IMR-90 (cell line): ENCODE measurements at regions not wholly inside any gene's neighbourhood (a gene's known extent, or its start where the extent isn't known, plus 50 kb on each side); places are given as distances from the start of the nearest gene placed in this dataset.

Experiments used
- ATAC-seq: fragments of 200-7000 bp; cut with Tn5 transposase; 2 replicates; pipeline ENCODE4 v1.9.1; 2020; ENCODE audit warnings: low read depth, mild to moderate bottlenecking, moderate library complexity
- BruUV-seq: library from RNA; stranded (reverse); fragments of 400-500 nt; replicated peaks from 2 replicates; lab custom pipeline; 2021; lab: Mats Ljungman, UMichigan
- CTCF ChIA-PET: fragments of 300-600 bp; formaldehyde crosslinking; extraction: SDS; loops from one replicate; lab custom pipeline; 2021; ENCODE audit warnings: antibody characterized with exemption; lab: Yijun Ruan, JAX
- POLR2A ChIA-PET: fragments of 300-600 bp; sonication (Branson Sonifier 250); formaldehyde crosslinking; loops from one replicate; lab custom pipeline; 2022; ENCODE audit warnings: antibody characterized with exemption; ENCODE audit not compliant: unreplicated experiment; lab: Charles Lee
- DNase-seq: peaks from one replicate; pipeline ENCODE4 v3.0.0; 2013
- H2AFZ ChIP-seq: replicated peaks from 2 replicates; pipeline ENCODE3; 2013; ENCODE audit warnings: low read length, mild to moderate bottlenecking; ENCODE audit not compliant: poor library complexity
- H2AK5ac ChIP-seq: 2 replicates; pipeline ENCODE4 v1.6.1; 2013; ENCODE audit warnings: low read depth, low read length, inconsistent platforms
- H2AK9ac ChIP-seq: replicated peaks from 2 replicates; pipeline ENCODE3; 2013; ENCODE audit warnings: mild to moderate bottlenecking, low read depth, low read length, moderate library complexity; ENCODE audit not compliant: poor library complexity
- H2BK120ac ChIP-seq: 2 replicates; pipeline ENCODE4 v1.6.1; 2013; ENCODE audit warnings: low read depth, low read length, inconsistent platforms
- H2BK15ac ChIP-seq: 3 replicates; pipeline ENCODE4 v1.6.1; 2013; ENCODE audit warnings: low read depth, low read length, inconsistent platforms
- H2BK20ac ChIP-seq: 2 replicates; pipeline ENCODE4 v1.6.1; 2013; ENCODE audit warnings: low read depth, mild to moderate bottlenecking, inconsistent platforms, low read length, moderate library complexity
- H2BK5ac ChIP-seq: 2 replicates; pipeline ENCODE4 v1.6.1; 2013; ENCODE audit warnings: mild to moderate bottlenecking, low read depth, low read length, inconsistent platforms; ENCODE audit not compliant: poor library complexity, severe bottlenecking
- H3K14ac ChIP-seq: replicated peaks from 2 replicates; pipeline ENCODE4 v1.6.1; 2013; ENCODE audit warnings: low read depth, low read length, inconsistent platforms
- H3K18ac ChIP-seq: 2 replicates; pipeline ENCODE4 v1.6.1; 2013; ENCODE audit warnings: low read depth, low read length, control low read depth
- H3K23ac ChIP-seq: 2 replicates; pipeline ENCODE4 v1.6.1; 2013; ENCODE audit warnings: low read depth, low read length, inconsistent platforms
- H3K27ac ChIP-seq: 2 replicates; pipeline ENCODE4 v1.5.1; 2013; ENCODE audit warnings: mild to moderate bottlenecking, control low read depth, low read length; ENCODE audit not compliant: insufficient read depth
- H3K27me3 ChIP-seq: 2 replicates; pipeline ENCODE4 v1.6.1; 2013; ENCODE audit warnings: low read length; ENCODE audit not compliant: control insufficient read depth, insufficient read depth
- H3K36me3 ChIP-seq: 2 replicates; pipeline ENCODE4 v1.6.1; 2013; ENCODE audit warnings: low read length, mixed read lengths; ENCODE audit not compliant: control insufficient read depth, insufficient read depth
- H3K4ac ChIP-seq: 2 replicates; pipeline ENCODE4 v1.6.1; 2013; ENCODE audit warnings: low read depth, low read length, inconsistent platforms
- H3K4me1 ChIP-seq: 2 replicates; pipeline ENCODE4 v1.6.1; 2013; ENCODE audit warnings: low read length, mixed read lengths; ENCODE audit not compliant: control insufficient read depth, insufficient read depth
- H3K4me2 ChIP-seq: 2 replicates; pipeline ENCODE4 v1.6.1; 2013; ENCODE audit warnings: low read depth, mild to moderate bottlenecking, control low read depth, low read length, moderate library complexity
- H3K4me3 ChIP-seq: 2 replicates; pipeline ENCODE4 v1.5.1; 2013; ENCODE audit warnings: low read depth, mild to moderate bottlenecking, control low read depth, low read length, moderate library complexity; ENCODE audit not compliant: insufficient read depth
- H3K56ac ChIP-seq: 2 replicates; pipeline ENCODE4 v1.6.1; 2013; ENCODE audit warnings: low read length, inconsistent platforms; ENCODE audit not compliant: insufficient read depth; ENCODE audit errors: extremely low read depth
- H3K79me1 ChIP-seq, 2 experiments: 2 replicates each; pipeline ENCODE4 v1.6.1; 2013; ENCODE audit warnings: low read length in 2 of 2, inconsistent platforms in 1 of 2, low read depth in 1 of 2
- H3K9ac ChIP-seq: 2 replicates; pipeline ENCODE4 v1.6.1; 2013; ENCODE audit warnings: low read depth, low read length, control low read depth
- H3K9me1 ChIP-seq: 2 replicates; pipeline ENCODE4 v1.6.1; 2013; ENCODE audit warnings: low read length, inconsistent platforms; ENCODE audit not compliant: insufficient read depth
- H3K9me3 ChIP-seq: 2 replicates; pipeline ENCODE4 v1.6.1; 2013; ENCODE audit warnings: low read length; ENCODE audit not compliant: control insufficient read depth, insufficient read depth
- H4K20me1 ChIP-seq: 2 replicates; pipeline ENCODE4 v1.6.1; 2013; ENCODE audit warnings: low read length, inconsistent platforms; ENCODE audit not compliant: insufficient read depth
- H4K5ac ChIP-seq: 2 replicates; pipeline ENCODE4 v1.6.1; 2013; ENCODE audit warnings: mild to moderate bottlenecking, low read depth, low read length, control low read depth
- H4K8ac ChIP-seq, 2 experiments: 2 replicates each; pipeline ENCODE4 v1.6.1; 2013; ENCODE audit warnings: low read depth in 2 of 2, low read length in 2 of 2, control low read depth in 1 of 2, inconsistent platforms in 1 of 2
- H4K91ac ChIP-seq: 2 replicates; pipeline ENCODE4 v1.6.1; 2013; ENCODE audit warnings: low read depth, low read length, inconsistent platforms; ENCODE audit not compliant: insufficient read depth
- CEBPB ChIP-seq: IDR thresholded peaks from 2 replicates; pipeline ENCODE4 v1.6.1; 2012; ENCODE audit warnings: low read depth, low read length, improper control_type of control experiment
- MAFK ChIP-seq: IDR thresholded peaks from 2 replicates; pipeline ENCODE4 v1.6.1; 2012; ENCODE audit warnings: low read depth, low read length, improper control_type of control experiment
- NFE2L2 ChIP-seq: fragments of 150-350 bp; IDR thresholded peaks from 2 replicates; pipeline ENCODE4 v1.6.1; 2016; ENCODE audit warnings: low read depth, mild to moderate bottlenecking, low read length
- POLR2A ChIP-seq: IDR thresholded peaks from 2 replicates; pipeline ENCODE4 v1.6.1; 2012; ENCODE audit warnings: mild to moderate bottlenecking, low read depth, low read length
- RAD21 ChIP-seq: IDR thresholded peaks from 2 replicates; pipeline ENCODE4 v1.6.1; 2012; ENCODE audit warnings: low read length, improper control_type of control experiment
- whole genome bisulfite sequencing, 2 experiments: methylation state at CpG; one replicate each; pipeline versions ENCODE4 v1.1.5 to v1.1.7; 2013; ENCODE audit warnings: missing lambda C conversion rate in 2 of 2; ENCODE audit not compliant: insufficient read length in 1 of 2; ENCODE audit errors: extremely low coverage in 2 of 2; 5-methylcytosine and 5-hydroxymethylcytosine counted together
- dilution Hi-C: fragments of 300-500 bp; cut with HindIII; formaldehyde crosslinking; loops from one replicate; pipeline ENCODE4 v1.14.3; 2018; ENCODE audit warnings: low sequenced_read_pairs; ENCODE audit not compliant: unreplicated experiment
- in situ Hi-C: fragments of 300-500 bp; cut with MboI; formaldehyde crosslinking; loops from 3 replicates; pipeline ENCODE4 v1.14.3; 2019; ENCODE audit warnings: low sequenced_read_pairs, inconsistent platforms, mixed read lengths
- intact Hi-C: fragments of 100-400 bp; cut with micrococcal nuclease; formaldehyde crosslinking; loops from 2 replicates; pipeline ENCODE4 v1.10.0; 2022

- Histone ChIP-seq H2AFZ (no peak overlapping the region), H4K20me1 (no peaks in the 10 kb centered on the region), H3K23ac (no peak overlapping the region), H3K4me2 (peak overlapping the region; percentile 31; the same call in 1 of the 2 replicates), H2BK120ac (peak overlapping the region; percentile 78), H3K9ac (no peak overlapping the region), H3K9me3 (no peaks in the 10 kb centered on the region), H3K9me1 (0 out of 2 replicates have a peak, but pooled peaks cover 5% of the 10 kb centered on the region), H2AK5ac (peak overlapping the region; percentile 22; the same call in 1 of the 2 replicates), H3K4me1 (peaks cover 4% of the 10 kb centered on the region), H4K91ac (peak overlapping the region; percentile 0; the same call in 1 of the 2 replicates), H3K4me3 (no peak overlapping the region), H3K27ac (0 out of 2 replicates have a peak overlapping the region, but pooled peaks have one; percentile 39), H3K4ac (peak overlapping the region; percentile 66), H3K79me1 (no peaks in the 10 kb centered on the region), H2AK9ac (no peak overlapping the region), H3K36me3 (no peaks in the 10 kb centered on the region), H3K27me3 (no peaks in the 10 kb centered on the region), H3K14ac (peak overlapping the region; percentile 16; the same call in 1 of the 2 replicates), H4K5ac (peak overlapping the region; percentile 65), H4K8ac (peak overlapping the region in 1 of 2 experiments; percentile 43; a peak in 1 of 4 replicates), H2BK5ac (peak overlapping the region; percentile 64), H3K18ac (peak overlapping the region; percentile 86), H2BK15ac (0 out of 3 replicates have a peak overlapping the region, but pooled peaks have one; percentile 2), H2BK20ac (peak overlapping the region; percentile 75), H3K56ac (no peak overlapping the region)
- BruUV-seq = no TSS peak
- intact Hi-C loops (no loop called here), dilution Hi-C loops (no loop called here), in situ Hi-C loops (no loop called here)
- DNase-seq (peak; percentile 83), ATAC-seq (peak; percentile 82)
- TF ChIP-seq NFE2L2 (no peak), CEBPB (peak; percentile 65; the same call in 1 of the 2 replicates), RAD21 (no peak), POLR2A (no peak), MAFK (peak; percentile 49)
- CTCF ChIA-PET = no interaction called here
- WGBS, 2 experiments = no CpG with 5 or more reads among the region's 3 CpGs
- POLR2A ChIA-PET = no interaction called here
Measured at GRCh38 chr11:103618528-103618927, 417.9 kb upstream of the DDI1 start.
